ENCODE measurements at regions not wholly inside any gene's neighbourhood (a gene's known extent, or its start where the extent isn't known, plus 50 kb on each side); places are given as distances from the start of the nearest gene placed in this dataset.

- TF ChIP-seq CTCF (IDR thresholded peaks at IDR 0.05; ENCODE audit: low read depth, low read length, missing control alignments) = no peak
- no peak for DNase-seq (ENCODE audit: low read depth)
- H3K4me3 ChIP-seq (ENCODE audit: low read depth, low read length) = no peak overlapping the region
Observed at GRCh38 chrX:14232688-14233087, 203.0 kb upstream of the GEMIN8 start.

GRCh38 chrX:14228611-14229010 is 198.9 kb upstream of the GEMIN8 start:
- TF ChIP-seq CTCF (IDR thresholded peaks at IDR 0.05; ENCODE audit: low read depth, low read length, missing control alignments) = no peak
- no peak for DNase-seq (ENCODE audit: low read depth)
- no peak overlapping the region for H3K4me3 ChIP-seq (ENCODE audit: low read depth, low read length)

- TF ChIP-seq CTCF (IDR thresholded peaks at IDR 0.05; ENCODE audit: low read depth, low read length, missing control alignments) = no peak
- DNase-seq (ENCODE audit: low read depth) = no peak
- no peak overlapping the region for H3K4me3 ChIP-seq (ENCODE audit: low read depth, low read length)
Observed at GRCh38 chrX:14220386-14220944, 190.8 kb upstream of the GEMIN8 start.

GRCh38 chrX:14209034-14209433 is 179.3 kb upstream of the GEMIN8 start:
- no peak for DNase-seq (ENCODE audit: low read depth)
- TF ChIP-seq CTCF (IDR thresholded peaks at IDR 0.05; ENCODE audit: low read depth, low read length, missing control alignments) = no peak
- H3K4me3 ChIP-seq (ENCODE audit: low read depth, low read length) = no peak overlapping the region

GRCh38 chrX:14194711-14195110 is 165.0 kb upstream of the GEMIN8 start:
- no peak for TF ChIP-seq CTCF (IDR thresholded peaks at IDR 0.05; ENCODE audit: low read depth, low read length, missing control alignments)
- DNase-seq (ENCODE audit: low read depth) = no peak
- H3K4me3 ChIP-seq (ENCODE audit: low read depth, low read length) = no peak overlapping the region

GRCh38 chrX:14193547-14193946 is 163.9 kb upstream of the GEMIN8 start:
- no peak for TF ChIP-seq CTCF (IDR thresholded peaks at IDR 0.05; ENCODE audit: low read depth, low read length, missing control alignments)
- H3K4me3 ChIP-seq (ENCODE audit: low read depth, low read length) = no peak overlapping the region
- no peak for DNase-seq (ENCODE audit: low read depth)

- no peak for DNase-seq (ENCODE audit: low read depth)
- no peak for TF ChIP-seq CTCF (IDR thresholded peaks at IDR 0.05; ENCODE audit: low read depth, low read length, missing control alignments)
- no peak overlapping the region for H3K4me3 ChIP-seq (ENCODE audit: low read depth, low read length)
Observed at GRCh38 chrX:14173873-14174272, 144.2 kb upstream of the GEMIN8 start.
